ENCODE measurements at regions not wholly inside any gene's neighbourhood (a gene's known extent, or its start where the extent isn't known, plus 50 kb on each side); places are given as distances from the start of the nearest gene placed in this dataset.
A peak's percentile ranks its signal among the peaks of the same experiment; 100 is the strongest.
"Not testable (repeated sequence)": the region's sequence is repeated elsewhere in the genome, so short reads cannot be mapped to it uniquely, and the experiment has no call there.

- no peak for DNase-seq (ENCODE audit: low spot score)
These were observed 52.7 kb upstream of the NCK2 start for GRCh38 chr2:105691947-105692390.

- no peak for DNase-seq (ENCODE audit: low spot score)
These were observed 54.1 kb upstream of the NCK2 start for GRCh38 chr2:105690566-105690965.

- no peak for DNase-seq (ENCODE audit: low spot score)
These were observed 55.2 kb upstream of the NCK2 start for GRCh38 chr2:105689484-105689883.

GRCh38 chr2:105688946-105689345 lies 55.8 kb upstream of the NCK2 start:
- DNase-seq (ENCODE audit: low spot score): no peak

- DNase-seq (ENCODE audit: low spot score): no peak
These were observed 58.1 kb upstream of the NCK2 start for GRCh38 chr2:105686588-105686987.

- no peak for DNase-seq (ENCODE audit: low spot score)
These were observed 61.7 kb upstream of the NCK2 start for GRCh38 chr2:105683011-105683492.

GRCh38 chr2:105682401-105682800 lies 62.3 kb upstream of the NCK2 start:
- DNase-seq (ENCODE audit: low spot score): no peak

GRCh38 chr2:105681927-105682326 lies 62.8 kb upstream of the NCK2 start:
- DNase-seq (ENCODE audit: low spot score): no peak

GRCh38 chr2:105680357-105680756 lies 64.4 kb upstream of the NCK2 start:
- DNase-seq (ENCODE audit: low spot score): no peak

- DNase-seq (ENCODE audit: low spot score): no peak
These were observed 66.4 kb upstream of the NCK2 start for GRCh38 chr2:105678346-105678745.

- no peak for DNase-seq (ENCODE audit: low spot score)
These were observed 66.8 kb upstream of the NCK2 start for GRCh38 chr2:105677901-105678300.

GRCh38 chr2:105675841-105676240 lies 68.9 kb upstream of the NCK2 start:
- no peak for DNase-seq (ENCODE audit: low spot score)

GRCh38 chr2:105674859-105675541 lies 69.7 kb upstream of the NCK2 start:
- DNase-seq (ENCODE audit: low spot score): peak; percentile 32

GRCh38 chr2:105674401-105674800 lies 70.3 kb upstream of the NCK2 start:
- DNase-seq (ENCODE audit: low spot score): no peak

GRCh38 chr2:105671156-105671555 lies 73.6 kb upstream of the NCK2 start:
- DNase-seq (ENCODE audit: low spot score): no peak

- DNase-seq (ENCODE audit: low spot score): no peak
These were observed 75.3 kb upstream of the NCK2 start for GRCh38 chr2:105669384-105669891.

GRCh38 chr2:105665480-105665879 lies 79.2 kb upstream of the NCK2 start:
- DNase-seq (ENCODE audit: low spot score): no peak

- no peak for DNase-seq (ENCODE audit: low spot score)
These were observed 84.2 kb upstream of the NCK2 start for GRCh38 chr2:105660489-105660888.

- DNase-seq (ENCODE audit: low spot score): not testable (repeated sequence)
These were observed 88.7 kb upstream of the NCK2 start for GRCh38 chr2:105655723-105656606.

GRCh38 chr2:105655244-105655643 lies 89.5 kb upstream of the NCK2 start:
- no peak for DNase-seq (ENCODE audit: low spot score)

GRCh38 chr2:105654474-105655004 lies 90.2 kb upstream of the NCK2 start:
- DNase-seq (ENCODE audit: low spot score): no peak

GRCh38 chr2:105653302-105653701 lies 91.4 kb upstream of the NCK2 start:
- no peak for DNase-seq (ENCODE audit: low spot score)

Data from activated CD4-positive, alpha-beta T cell treated with anti-CD3 and anti-CD28 coated beads, Interleukin-2, Interleukin-4, amounts not matched to agents 100 ng/mL and 50 ng/mL, durations not matched to agents 16 hours and 8 hours (primary cell).